K562 (cell line): ENCODE measurements at regions not wholly inside any gene's neighbourhood (a gene's known extent, or its start where the extent isn't known, plus 50 kb on each side); places are given as distances from the start of the nearest gene placed in this dataset.

Source experiments
- ATAC-seq: fragments of 200-7000 bp; cut with Tn5 transposase; 3 replicates; pipeline ENCODE4 v1.9.1; 2020; ENCODE audit warnings: moderate library complexity
- BruUV-seq: library from RNA; stranded (reverse); fragments of 400-500 nt; replicated peaks from 2 replicates; lab custom pipeline; 2021; lab: Mats Ljungman, UMichigan
- CTCF ChIA-PET: fragments of 300-600 bp; formaldehyde crosslinking; extraction: SDS; loops from one replicate; lab custom pipeline; 2021; ENCODE audit warnings: low intra/inter-chr PET ratio; lab: Yijun Ruan, JAX
- POLR2A ChIA-PET: fragments of 300-600, 350-650 bp; sonication (Branson Sonifier 250); formaldehyde crosslinking; extraction: SDS; loops from one replicate; lab custom pipeline; 2021; ENCODE audit warnings: antibody characterized with exemption, inconsistent platforms; lab: Yijun Ruan, JAX
- DNase-seq, 4 experiments: peaks; one replicate each; pipeline versions ENCODE4 v3.0.0 to v3.0.0-alpha.2; 2011 to 2018; ENCODE audit warnings: low spot score in 3 of 4, mixed read lengths in 3 of 4; ENCODE audit errors: extremely low read depth in 1 of 4
- FAIRE-seq: peaks from 2 replicates; lab custom pipeline; 2011; peaks lifted over from hg19 to GRCh38; lab: Jason Lieb, UNC
- H2AFZ ChIP-seq: 2 replicates; pipeline ENCODE4 v1.6.0; 2011; ENCODE audit warnings: low read depth, low read length, control low read depth, inconsistent platforms
- H3K27ac ChIP-seq: fragments of 200-600 bp; 3 replicates; pipeline ENCODE4 v1.8.0; 2011; ENCODE audit warnings: low read depth, mild to moderate bottlenecking, control low read depth, inconsistent platforms, low read length, moderate library complexity, mixed read lengths; ENCODE audit errors: extremely low read depth
- H3K27me3 ChIP-seq, 2 experiments: fragments of 300-600 bp in 1 of 2; 2 replicates in 1 of 2; 3 replicates in 1 of 2; pipeline versions ENCODE4 v1.6.0 to v1.8.0; 2011; ENCODE audit warnings: inconsistent platforms in 2 of 2, low read length in 2 of 2, mild to moderate bottlenecking in 1 of 2, mixed read lengths in 1 of 2, moderate library complexity in 1 of 2; ENCODE audit not compliant: control insufficient read depth in 2 of 2, insufficient read depth in 2 of 2
- H3K36me3 ChIP-seq: fragments of 300-600 bp; 3 replicates; pipeline ENCODE4 v1.8.0; 2011; ENCODE audit warnings: mild to moderate bottlenecking, low read length, inconsistent platforms; ENCODE audit not compliant: control insufficient read depth, insufficient read depth
- H3K4me1 ChIP-seq, 2 experiments: fragments of 200-600 bp in 1 of 2; replicated peaks in 1 of 2; 2 replicates in 1 of 2; 3 replicates in 1 of 2; pipeline versions ENCODE4 v1.5.1 to v1.8.0; 2011; ENCODE audit warnings: inconsistent platforms in 2 of 2, low read length in 2 of 2, mild to moderate bottlenecking in 1 of 2, mixed read lengths in 1 of 2, moderate library complexity in 1 of 2; ENCODE audit not compliant: control insufficient read depth in 2 of 2, insufficient read depth in 2 of 2
- H3K4me2 ChIP-seq: 2 replicates; pipeline ENCODE4 v1.6.1; 2011; ENCODE audit warnings: low read length, control low read depth, inconsistent platforms, mixed read lengths; ENCODE audit not compliant: insufficient read depth
- H3K4me3 ChIP-seq: fragments of 200-600 bp; sonication (generic), shearing (Covaris generic); 2 replicates; pipeline ENCODE4 v1.5.1; 2016; ENCODE audit warnings: control low read depth, inconsistent platforms
- H3K79me2 ChIP-seq: fragments of 200-600 bp; 3 replicates; pipeline ENCODE4 v1.8.0; 2011; ENCODE audit warnings: low read length, inconsistent platforms; ENCODE audit not compliant: control insufficient read depth, insufficient read depth
- H3K9ac ChIP-seq, 2 experiments: 2 replicates each; pipeline versions ENCODE4 v1.6.0 to v1.6.1; 2011; ENCODE audit warnings: low read depth in 2 of 2, low read length in 2 of 2, control low read depth in 1 of 2, inconsistent platforms in 1 of 2, mild to moderate bottlenecking in 1 of 2, mixed read lengths in 1 of 2; ENCODE audit not compliant: insufficient read depth in 1 of 2
- H3K9me1 ChIP-seq: one replicate; pipeline ENCODE4 v1.6.0; 2011; ENCODE audit warnings: inconsistent platforms, mild to moderate bottlenecking, low read length, moderate library complexity; ENCODE audit not compliant: control insufficient read depth, insufficient read depth
- H3K9me3 ChIP-seq: replicated peaks from 2 replicates; pipeline ENCODE4 v1.5.1; 2011; ENCODE audit warnings: low read depth, low read length, inconsistent platforms; ENCODE audit not compliant: control insufficient read depth, insufficient read depth
- H4K20me1 ChIP-seq: replicated peaks from 2 replicates; pipeline ENCODE4 v1.6.1; 2011; ENCODE audit warnings: low read length, inconsistent platforms, mixed read lengths; ENCODE audit not compliant: control insufficient read depth, insufficient read depth
- AFF1 ChIP-seq, 2 experiments: fragments of 450-650 bp; IDR thresholded peaks; 2 replicates each; pipeline ENCODE4 v1.6.1; 2018; ENCODE audit warnings: mild to moderate bottlenecking in 2 of 2, low read depth in 1 of 2; ENCODE audit not compliant: partially characterized antibody in 2 of 2
- HES1 ChIP-seq: fragments of 450-650 bp; IDR thresholded peaks from 2 replicates; pipeline ENCODE4 v1.6.1; 2016; ENCODE audit warnings: low read depth, mild to moderate bottlenecking, moderate library complexity
- MBD1 ChIP-seq: fragments of 250-450 bp; sonication (Bioruptor Pico); IDR thresholded peaks from 2 replicates; pipeline ENCODE4 v1.8.0; 2022; ENCODE audit warnings: inconsistent platforms
- MCM7 ChIP-seq, 2 experiments: fragments of 450-650 bp; IDR thresholded peaks; 2 replicates each; pipeline ENCODE4 v1.6.1; 2016 to 2018
- NFE2L1 ChIP-seq: fragments of 450-650 bp; IDR thresholded peaks from 2 replicates; pipeline ENCODE4 v1.6.1; 2016; ENCODE audit warnings: missing genetic modification characterization, low read depth, mild to moderate bottlenecking, missing compliant biosample characterization, moderate library complexity, borderline replicate concordance
- NR3C1 ChIP-seq: sonication (generic); formaldehyde crosslinking; IDR thresholded peaks from 2 replicates; pipeline ENCODE4 v1.8.1; 2022; ENCODE audit warnings: missing genetic modification reagents
- ZEB2 ChIP-seq: fragments of 450-650 bp; IDR thresholded peaks from 2 replicates; pipeline ENCODE4 v1.6.1; 2016
- ZNF311 ChIP-seq: fragments of 250-450 bp; sonication (Bioruptor Pico); IDR thresholded peaks from 2 replicates; pipeline ENCODE4 v1.4.0; 2020; ENCODE audit warnings: mild to moderate bottlenecking, moderate library complexity
- ZNF354B ChIP-seq: fragments of 250-450 bp; sonication (Bioruptor Pico); IDR thresholded peaks from 2 replicates; pipeline ENCODE4 v1.4.0; 2020
- WGBS: fragments of 100-300 bp; shearing (Covaris generic); methylation state at CpG from one replicate; pipeline ENCODE4 v1.1.6; 2016; ENCODE audit warnings: low coverage, mixed read lengths; ENCODE audit not compliant: insufficient coverage; ENCODE audit errors: missing lambda C conversion rate; 5-methylcytosine and 5-hydroxymethylcytosine counted together
- in situ Hi-C: fragments of 300-500 bp; cut with MboI; formaldehyde crosslinking; loops from 4 replicates; pipeline ENCODE4 v1.15.0; 2018; ENCODE audit warnings: inconsistent platforms, mixed read lengths
- intact Hi-C: fragments of 100-400 bp; cut with micrococcal nuclease; formaldehyde crosslinking; loops from 2 replicates; pipeline ENCODE4 v1.14.2; 2022
- TF ChIP-seq, protein P1 (sequence below): fragments of 150-350 bp; IDR thresholded peaks from 2 replicates; pipeline ENCODE4 v1.6.1; 2014; ENCODE audit warnings: low read depth, mild to moderate bottlenecking, low read length, borderline replicate concordance
- TF ChIP-seq, protein P2 (sequence below), 3 experiments: IDR thresholded peaks in 2 of 3; conservative IDR thresholded peaks in 1 of 3; 2 replicates each; pipeline ENCODE4 v1.5.1; 2011 to 2012; ENCODE audit warnings: low read length in 3 of 3, mild to moderate bottlenecking in 3 of 3, control low read depth in 2 of 3, improper control_type of control experiment in 1 of 3, inconsistent platforms in 1 of 3, low read depth in 1 of 3, mixed read lengths in 1 of 3, moderate library complexity in 1 of 3; ENCODE audit not compliant: insufficient read depth in 2 of 3

DNA sequence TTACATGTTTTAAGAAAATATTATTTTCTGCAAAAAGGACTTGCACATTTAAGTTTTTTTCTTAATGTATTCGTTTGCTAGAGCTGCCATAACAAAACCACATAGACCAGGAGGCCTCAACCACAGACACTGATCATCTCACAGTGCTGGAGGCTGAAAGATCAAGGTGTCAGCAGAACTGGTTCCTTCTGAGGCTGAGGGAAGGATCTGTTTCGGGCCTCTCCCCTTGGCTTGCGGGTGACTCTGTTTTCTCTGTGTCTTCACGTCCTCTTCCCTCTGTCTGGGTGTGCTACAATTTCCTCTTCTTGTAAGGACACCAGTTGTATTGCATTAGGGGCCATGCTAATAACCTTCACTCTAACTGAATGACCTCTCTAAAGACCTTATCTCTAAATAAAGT is 364.2 kb downstream of the IRS2 start:
- Histone ChIP-seq H3K79me2 (no peaks in the 10 kb centered on the region), H3K9ac (no peak overlapping the region), H3K4me1 (no peaks in the 10 kb centered on the region), H3K27me3 (no peaks in the 10 kb centered on the region), H3K36me3 (no peaks in the 10 kb centered on the region), H2AFZ (no peak overlapping the region), H3K9me1 (no peaks in the 10 kb centered on the region), H3K27ac (no peak overlapping the region), H3K9me3 (no peaks in the 10 kb centered on the region), H4K20me1 (no peaks in the 10 kb centered on the region), H3K4me2 (no peak overlapping the region), H3K4me3 (no peak overlapping the region)
- no TSS peak for BruUV-seq
- in situ Hi-C loops: no loop called here
- DNase-seq (no peak), FAIRE-seq (no peak), ATAC-seq (no peak)
- ChIA-PET CTCF (no interaction called here), POLR2A (no interaction called here)
- intact Hi-C loops: no loop called here
- WGBS: 0% methylated on average over 3 of the region's 4 CpGs
- TF ChIP-seq NR3C1 (CRISPR knock-in tag) (no peak), HES1 (no peak), ZNF311 (CRISPR knock-in tag) (no peak), MCM7 (IDR thresholded peaks at IDR 0.05) (no peak), MBD1 (CRISPR knock-in tag) (no peak), NFE2L1 (tag) (no peak), ZEB2 (no peak), AFF1 (IDR thresholded peaks at IDR 0.05; ENCODE audit: low read depth in 1 of 2, partially characterized antibody in 2 of 2) (no peak), ZNF354B (no peak)
- TF ChIP-seq, protein P1, sequence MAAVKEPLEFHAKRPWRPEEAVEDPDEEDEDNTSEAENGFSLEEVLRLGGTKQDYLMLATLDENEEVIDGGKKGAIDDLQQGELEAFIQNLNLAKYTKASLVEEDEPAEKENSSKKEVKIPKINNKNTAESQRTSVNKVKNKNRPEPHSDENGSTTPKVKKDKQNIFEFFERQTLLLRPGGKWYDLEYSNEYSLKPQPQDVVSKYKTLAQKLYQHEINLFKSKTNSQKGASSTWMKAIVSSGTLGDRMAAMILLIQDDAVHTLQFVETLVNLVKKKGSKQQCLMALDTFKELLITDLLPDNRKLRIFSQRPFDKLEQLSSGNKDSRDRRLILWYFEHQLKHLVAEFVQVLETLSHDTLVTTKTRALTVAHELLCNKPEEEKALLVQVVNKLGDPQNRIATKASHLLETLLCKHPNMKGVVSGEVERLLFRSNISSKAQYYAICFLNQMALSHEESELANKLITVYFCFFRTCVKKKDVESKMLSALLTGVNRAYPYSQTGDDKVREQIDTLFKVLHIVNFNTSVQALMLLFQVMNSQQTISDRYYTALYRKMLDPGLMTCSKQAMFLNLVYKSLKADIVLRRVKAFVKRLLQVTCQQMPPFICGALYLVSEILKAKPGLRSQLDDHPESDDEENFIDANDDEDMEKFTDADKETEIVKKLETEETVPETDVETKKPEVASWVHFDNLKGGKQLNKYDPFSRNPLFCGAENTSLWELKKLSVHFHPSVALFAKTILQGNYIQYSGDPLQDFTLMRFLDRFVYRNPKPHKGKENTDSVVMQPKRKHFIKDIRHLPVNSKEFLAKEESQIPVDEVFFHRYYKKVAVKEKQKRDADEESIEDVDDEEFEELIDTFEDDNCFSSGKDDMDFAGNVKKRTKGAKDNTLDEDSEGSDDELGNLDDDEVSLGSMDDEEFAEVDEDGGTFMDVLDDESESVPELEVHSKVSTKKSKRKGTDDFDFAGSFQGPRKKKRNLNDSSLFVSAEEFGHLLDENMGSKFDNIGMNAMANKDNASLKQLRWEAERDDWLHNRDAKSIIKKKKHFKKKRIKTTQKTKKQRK: no peak
- TF ChIP-seq, protein P2, sequence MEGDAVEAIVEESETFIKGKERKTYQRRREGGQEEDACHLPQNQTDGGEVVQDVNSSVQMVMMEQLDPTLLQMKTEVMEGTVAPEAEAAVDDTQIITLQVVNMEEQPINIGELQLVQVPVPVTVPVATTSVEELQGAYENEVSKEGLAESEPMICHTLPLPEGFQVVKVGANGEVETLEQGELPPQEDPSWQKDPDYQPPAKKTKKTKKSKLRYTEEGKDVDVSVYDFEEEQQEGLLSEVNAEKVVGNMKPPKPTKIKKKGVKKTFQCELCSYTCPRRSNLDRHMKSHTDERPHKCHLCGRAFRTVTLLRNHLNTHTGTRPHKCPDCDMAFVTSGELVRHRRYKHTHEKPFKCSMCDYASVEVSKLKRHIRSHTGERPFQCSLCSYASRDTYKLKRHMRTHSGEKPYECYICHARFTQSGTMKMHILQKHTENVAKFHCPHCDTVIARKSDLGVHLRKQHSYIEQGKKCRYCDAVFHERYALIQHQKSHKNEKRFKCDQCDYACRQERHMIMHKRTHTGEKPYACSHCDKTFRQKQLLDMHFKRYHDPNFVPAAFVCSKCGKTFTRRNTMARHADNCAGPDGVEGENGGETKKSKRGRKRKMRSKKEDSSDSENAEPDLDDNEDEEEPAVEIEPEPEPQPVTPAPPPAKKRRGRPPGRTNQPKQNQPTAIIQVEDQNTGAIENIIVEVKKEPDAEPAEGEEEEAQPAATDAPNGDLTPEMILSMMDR (IDR thresholded peaks at IDR 0.05 in 2 of 3, conservative IDR thresholded peaks at IDR 0.05 in 1 of 3; ENCODE audit: insufficient read depth in 2 of 3, low read depth in 1 of 3, low read length in 3 of 3): no peak
